PC-9 (cell line): ENCODE measurements at regions not wholly inside any gene's neighbourhood (a gene's known extent, or its start where the extent isn't known, plus 50 kb on each side); places are given as distances from the start of the nearest gene placed in this dataset.

Experiments
- CTCF ChIP-seq: fragments of 200-600 bp; sonication (generic); conservative IDR thresholded peaks from 2 replicates; pipeline ENCODE4 v1.6.1; 2017; ENCODE audit warnings: mixed run types, antibody characterized with exemption, mild to moderate bottlenecking, moderate library complexity
- EZH2 ChIP-seq: fragments of 200-600 bp; sonication (generic); IDR thresholded peaks from 2 replicates; pipeline ENCODE4 v1.8.0; 2017; ENCODE audit warnings: antibody characterized with exemption, low read depth

- TF ChIP-seq CTCF (no peak), EZH2 (no peak)
Measured at GRCh38 chr20:40812415-40812925, 123.4 kb upstream of the MAFB start.
